ENCODE measurements at regions not wholly inside any gene's neighbourhood (a gene's known extent, or its start where the extent isn't known, plus 50 kb on each side); places are given as distances from the start of the nearest gene placed in this dataset.

- H3K27ac ChIP-seq (ENCODE audit: low read depth, low read length) = no peak overlapping the region
- no peaks in the 10 kb centered on the region for H3K4me1 ChIP-seq (ENCODE audit: control insufficient read depth, insufficient read depth, low read length)
- no peak overlapping the region for H3K4me3 ChIP-seq (ENCODE audit: low read depth, low read length)
- H3K27me3 ChIP-seq (ENCODE audit: control insufficient read depth, insufficient read depth, low read length) = no peaks in the 10 kb centered on the region; the same call in 1 of the 2 replicates
- no peak overlapping the region for H3K9ac ChIP-seq (ENCODE audit: low read length)
- no peaks in the 10 kb centered on the region for H3K36me3 ChIP-seq (ENCODE audit: control insufficient read depth, insufficient read depth, low read length)
- no peaks in the 10 kb centered on the region for H3K9me3 ChIP-seq (ENCODE audit: control insufficient read depth, insufficient read depth, low read depth, low read length)
These were observed 813.1 kb upstream of the HTR2C start for GRCh38 chrX:113770806-113771205.

- Histone ChIP-seq H3K36me3 (ENCODE audit: control insufficient read depth, insufficient read depth, low read length) (no peaks in the 10 kb centered on the region), H3K4me3 (ENCODE audit: low read depth, low read length) (no peak overlapping the region), H3K27ac (ENCODE audit: low read depth, low read length) (no peak overlapping the region), H3K9ac (ENCODE audit: low read length) (no peak overlapping the region), H3K27me3 (ENCODE audit: control insufficient read depth, insufficient read depth, low read length) (no peaks in the 10 kb centered on the region; the same call in 1 of the 2 replicates), H3K4me1 (ENCODE audit: control insufficient read depth, insufficient read depth, low read length) (no peaks in the 10 kb centered on the region), H3K9me3 (ENCODE audit: control insufficient read depth, insufficient read depth, low read depth, low read length) (no peaks in the 10 kb centered on the region)
These were observed 813.8 kb upstream of the HTR2C start for GRCh38 chrX:113770071-113770470.

GRCh38 chrX:113759422-113759821 is 824.5 kb upstream of the HTR2C start:
- Histone ChIP-seq H3K4me1 (ENCODE audit: control insufficient read depth, insufficient read depth, low read length) (peaks cover 16% of the 10 kb centered on the region), H3K4me3 (ENCODE audit: low read depth, low read length) (no peak overlapping the region), H3K9me3 (ENCODE audit: control insufficient read depth, insufficient read depth, low read depth, low read length) (no peaks in the 10 kb centered on the region), H3K36me3 (ENCODE audit: control insufficient read depth, insufficient read depth, low read length) (no peaks in the 10 kb centered on the region), H3K27ac (ENCODE audit: low read depth, low read length) (no peak overlapping the region), H3K27me3 (ENCODE audit: control insufficient read depth, insufficient read depth, low read length) (no peaks in the 10 kb centered on the region; the same call in 1 of the 2 replicates), H3K9ac (ENCODE audit: low read length) (no peak overlapping the region)

- no peaks in the 10 kb centered on the region; the same call in 1 of the 2 replicates for H3K27me3 ChIP-seq (ENCODE audit: control insufficient read depth, insufficient read depth, low read length)
- H3K4me1 ChIP-seq (ENCODE audit: control insufficient read depth, insufficient read depth, low read length) = no peaks in the 10 kb centered on the region
- H3K9ac ChIP-seq (ENCODE audit: low read length) = no peak overlapping the region
- H3K36me3 ChIP-seq (ENCODE audit: control insufficient read depth, insufficient read depth, low read length) = no peaks in the 10 kb centered on the region
- H3K9me3 ChIP-seq (ENCODE audit: control insufficient read depth, insufficient read depth, low read depth, low read length) = no peaks in the 10 kb centered on the region
- H3K4me3 ChIP-seq (ENCODE audit: low read depth, low read length) = no peak overlapping the region
- no peak overlapping the region for H3K27ac ChIP-seq (ENCODE audit: low read depth, low read length)
These were observed 836.5 kb upstream of the HTR2C start for GRCh38 chrX:113747274-113747973.

GRCh38 chrX:113743069-113743468 is 840.8 kb upstream of the HTR2C start:
- Histone ChIP-seq H3K36me3 (ENCODE audit: control insufficient read depth, insufficient read depth, low read length) (0 out of 2 replicates have a peak, but pooled peaks cover 2% of the 10 kb centered on the region), H3K4me1 (ENCODE audit: control insufficient read depth, insufficient read depth, low read length) (no peaks in the 10 kb centered on the region), H3K4me3 (ENCODE audit: low read depth, low read length) (no peak overlapping the region), H3K9me3 (ENCODE audit: control insufficient read depth, insufficient read depth, low read depth, low read length) (no peaks in the 10 kb centered on the region), H3K9ac (ENCODE audit: low read length) (no peak overlapping the region), H3K27ac (ENCODE audit: low read depth, low read length) (no peak overlapping the region), H3K27me3 (ENCODE audit: control insufficient read depth, insufficient read depth, low read length) (no peaks in the 10 kb centered on the region; the same call in 1 of the 2 replicates)

GRCh38 chrX:113741744-113742143 is 842.1 kb upstream of the HTR2C start:
- H3K4me1 ChIP-seq (ENCODE audit: control insufficient read depth, insufficient read depth, low read length) = no peaks in the 10 kb centered on the region
- H3K4me3 ChIP-seq (ENCODE audit: low read depth, low read length) = no peak overlapping the region
- no peak overlapping the region for H3K27ac ChIP-seq (ENCODE audit: low read depth, low read length)
- H3K9me3 ChIP-seq (ENCODE audit: control insufficient read depth, insufficient read depth, low read depth, low read length) = peaks cover 5% of the 10 kb centered on the region; the same call in 1 of the 2 replicates
- no peaks in the 10 kb centered on the region; the same call in 1 of the 2 replicates for H3K27me3 ChIP-seq (ENCODE audit: control insufficient read depth, insufficient read depth, low read length)
- H3K9ac ChIP-seq (ENCODE audit: low read length) = no peak overlapping the region
- 0 out of 2 replicates have a peak, but pooled peaks cover 2% of the 10 kb centered on the region for H3K36me3 ChIP-seq (ENCODE audit: control insufficient read depth, insufficient read depth, low read length)

GRCh38 chrX:113728937-113729336 is 854.9 kb upstream of the HTR2C start:
- Histone ChIP-seq H3K9ac (ENCODE audit: low read length) (no peak overlapping the region), H3K9me3 (ENCODE audit: control insufficient read depth, insufficient read depth, low read depth, low read length) (0 out of 2 replicates have a peak, but pooled peaks cover 6% of the 10 kb centered on the region), H3K4me1 (ENCODE audit: control insufficient read depth, insufficient read depth, low read length) (no peaks in the 10 kb centered on the region), H3K27ac (ENCODE audit: low read depth, low read length) (no peak overlapping the region), H3K27me3 (ENCODE audit: control insufficient read depth, insufficient read depth, low read length) (no peaks in the 10 kb centered on the region), H3K36me3 (ENCODE audit: control insufficient read depth, insufficient read depth, low read length) (no peaks in the 10 kb centered on the region), H3K4me3 (ENCODE audit: low read depth, low read length) (no peak overlapping the region)

GRCh38 chrX:113726898-113727297 is 857.0 kb upstream of the HTR2C start:
- H3K4me1 ChIP-seq (ENCODE audit: control insufficient read depth, insufficient read depth, low read length) = no peaks in the 10 kb centered on the region
- 0 out of 2 replicates have a peak, but pooled peaks cover 2% of the 10 kb centered on the region for H3K9me3 ChIP-seq (ENCODE audit: control insufficient read depth, insufficient read depth, low read depth, low read length)
- no peaks in the 10 kb centered on the region for H3K27me3 ChIP-seq (ENCODE audit: control insufficient read depth, insufficient read depth, low read length)
- H3K9ac ChIP-seq (ENCODE audit: low read length) = no peak overlapping the region
- H3K27ac ChIP-seq (ENCODE audit: low read depth, low read length) = no peak overlapping the region
- no peak overlapping the region for H3K4me3 ChIP-seq (ENCODE audit: low read depth, low read length)
- H3K36me3 ChIP-seq (ENCODE audit: control insufficient read depth, insufficient read depth, low read length) = no peaks in the 10 kb centered on the region

- H3K27ac ChIP-seq (ENCODE audit: low read depth, low read length) = no peak overlapping the region
- H3K36me3 ChIP-seq (ENCODE audit: control insufficient read depth, insufficient read depth, low read length) = no peaks in the 10 kb centered on the region
- H3K9ac ChIP-seq (ENCODE audit: low read length) = no peak overlapping the region
- no peaks in the 10 kb centered on the region for H3K4me1 ChIP-seq (ENCODE audit: control insufficient read depth, insufficient read depth, low read length)
- no peaks in the 10 kb centered on the region for H3K27me3 ChIP-seq (ENCODE audit: control insufficient read depth, insufficient read depth, low read length)
- H3K9me3 ChIP-seq (ENCODE audit: control insufficient read depth, insufficient read depth, low read depth, low read length) = 0 out of 2 replicates have a peak, but pooled peaks cover 3% of the 10 kb centered on the region
- H3K4me3 ChIP-seq (ENCODE audit: low read depth, low read length) = no peak overlapping the region
These were observed 857.4 kb upstream of the HTR2C start for GRCh38 chrX:113726466-113726865.

- Histone ChIP-seq H3K27me3 (ENCODE audit: control insufficient read depth, insufficient read depth, low read length) (no peaks in the 10 kb centered on the region), H3K36me3 (ENCODE audit: control insufficient read depth, insufficient read depth, low read length) (no peaks in the 10 kb centered on the region), H3K27ac (ENCODE audit: low read depth, low read length) (no peak overlapping the region), H3K4me3 (ENCODE audit: low read depth, low read length) (no peak overlapping the region), H3K9ac (ENCODE audit: low read length) (no peak overlapping the region), H3K4me1 (ENCODE audit: control insufficient read depth, insufficient read depth, low read length) (no peaks in the 10 kb centered on the region), H3K9me3 (ENCODE audit: control insufficient read depth, insufficient read depth, low read depth, low read length) (peaks cover 7% of the 10 kb centered on the region; the same call in 1 of the 2 replicates)
These were observed 857.9 kb upstream of the HTR2C start for GRCh38 chrX:113726009-113726408.

GRCh38 chrX:113699939-113700338 is 859.3 kb upstream of the AMOT start:
- Histone ChIP-seq H3K4me3 (ENCODE audit: low read depth, low read length) (no peak overlapping the region), H3K36me3 (ENCODE audit: control insufficient read depth, insufficient read depth, low read length) (no peaks in the 10 kb centered on the region), H3K27ac (ENCODE audit: low read depth, low read length) (no peak overlapping the region), H3K27me3 (ENCODE audit: control insufficient read depth, insufficient read depth, low read length) (no peaks in the 10 kb centered on the region; the same call in 1 of the 2 replicates), H3K9ac (ENCODE audit: low read length) (no peak overlapping the region), H3K9me3 (ENCODE audit: control insufficient read depth, insufficient read depth, low read depth, low read length) (peaks cover 17% of the 10 kb centered on the region; the same call in 1 of the 2 replicates), H3K4me1 (ENCODE audit: control insufficient read depth, insufficient read depth, low read length) (no peaks in the 10 kb centered on the region)

Data from HUES6 (cell line).